OCI-LY1 (cell line): ENCODE measurements at regions not wholly inside any gene's neighbourhood (a gene's known extent, or its start where the extent isn't known, plus 50 kb on each side); places are given as distances from the start of the nearest gene placed in this dataset.

Experiments used
- H2AFZ ChIP-seq: fragments of 200-600 bp; sonication (generic), shearing (Covaris generic); 2 replicates; pipeline ENCODE4 v1.6.0; 2014; ENCODE audit warnings: antibody characterized with exemption, mild to moderate bottlenecking, low read length
- H3F3A ChIP-seq: fragments of 200-600 bp; sonication (generic), shearing (Covaris generic); 2 replicates; pipeline ENCODE4 v1.6.0; 2014; ENCODE audit warnings: mild to moderate bottlenecking, antibody characterized with exemption, low read length, moderate library complexity; ENCODE audit not compliant: insufficient read depth
- H3K27ac ChIP-seq: fragments of 200-600 bp; sonication (generic); 2 replicates; pipeline ENCODE4 v1.5.1; 2014; ENCODE audit warnings: low read length, mixed run types, mild to moderate bottlenecking, low read depth; ENCODE audit not compliant: poor library complexity, severe bottlenecking
- H3K27me3 ChIP-seq: fragments of 200-600 bp; sonication (generic); 2 replicates; pipeline ENCODE4 v1.6.0; 2014; ENCODE audit warnings: antibody characterized with exemption, mild to moderate bottlenecking, low read length, moderate library complexity; ENCODE audit not compliant: insufficient read depth
- H3K36me3 ChIP-seq: fragments of 200-600 bp; sonication (generic); 2 replicates; pipeline ENCODE4 v1.6.1; 2014; ENCODE audit warnings: mild to moderate bottlenecking, antibody characterized with exemption, low read length, moderate library complexity, mixed read lengths; ENCODE audit not compliant: insufficient read depth
- H3K4me1 ChIP-seq: fragments of 200-600 bp; sonication (generic); 2 replicates; pipeline ENCODE4 v1.5.1; 2014; ENCODE audit warnings: mild to moderate bottlenecking, low read length, moderate library complexity; ENCODE audit not compliant: insufficient read depth, severe bottlenecking
- H3K4me2 ChIP-seq: fragments of 200-600 bp; sonication (generic), shearing (Covaris generic); 2 replicates; pipeline ENCODE4 v1.6.1; 2014; ENCODE audit warnings: low read length
- H3K4me3 ChIP-seq: fragments of 200-600 bp; sonication (generic); 2 replicates; pipeline ENCODE4 v1.5.1; 2014; ENCODE audit warnings: low read length, low read depth, mild to moderate bottlenecking, mixed read lengths; ENCODE audit not compliant: poor library complexity, severe bottlenecking
- H3K79me2 ChIP-seq: fragments of 200-600 bp; shearing (Covaris generic); 2 replicates; pipeline ENCODE4 v1.6.1; 2016; ENCODE audit warnings: mixed run types, low read length, mixed read lengths; ENCODE audit not compliant: insufficient read depth
- H3K9ac ChIP-seq: fragments of 200-600 bp; sonication (generic), shearing (Covaris generic); 2 replicates; pipeline ENCODE4 v1.6.1; 2014; ENCODE audit warnings: mild to moderate bottlenecking, low read length, mixed read lengths
- H3K9me2 ChIP-seq: fragments of 200-600 bp; sonication (generic), shearing (Covaris generic); 2 replicates; pipeline ENCODE4 v1.6.1; 2014; ENCODE audit warnings: low read depth, mild to moderate bottlenecking, low read length, mixed read lengths
- H3K9me3 ChIP-seq: fragments of 200-600 bp; shearing (Covaris generic); 2 replicates; pipeline ENCODE4 v1.6.1; 2014; ENCODE audit warnings: low read length, mixed read lengths
- H4K20me1 ChIP-seq: fragments of 200-600 bp; sonication (generic), shearing (Covaris generic); 2 replicates; pipeline ENCODE4 v1.6.0; 2016; ENCODE audit warnings: mild to moderate bottlenecking, low read length; ENCODE audit not compliant: insufficient read depth
- EZH2 ChIP-seq: fragments of 200-600 bp; sonication (generic), shearing (Covaris generic); IDR thresholded peaks from 2 replicates; pipeline ENCODE4 v1.8.0; 2017; ENCODE audit warnings: borderline replicate concordance, mixed run types, mild to moderate bottlenecking, antibody characterized with exemption, low read length, moderate library complexity, mixed read lengths
- TF ChIP-seq, protein P1 (sequence below): fragments of 200-600 bp; sonication (generic), shearing (Covaris generic); IDR thresholded peaks from 2 replicates; pipeline ENCODE4 v1.5.1; 2017; ENCODE audit warnings: mild to moderate bottlenecking, antibody characterized with exemption, low read length, moderate library complexity, mixed read lengths

- no peaks in the 10 kb centered on the region for H3K4me1 ChIP-seq
- no peaks in the 10 kb centered on the region for H3F3A ChIP-seq
- no peaks in the 10 kb centered on the region for H3K9me2 ChIP-seq
- H3K4me2 ChIP-seq, result no peak overlapping the region
- H3K79me2 ChIP-seq, result no peaks in the 10 kb centered on the region
- no peak for TF ChIP-seq EZH2
- TF ChIP-seq, protein P1, sequence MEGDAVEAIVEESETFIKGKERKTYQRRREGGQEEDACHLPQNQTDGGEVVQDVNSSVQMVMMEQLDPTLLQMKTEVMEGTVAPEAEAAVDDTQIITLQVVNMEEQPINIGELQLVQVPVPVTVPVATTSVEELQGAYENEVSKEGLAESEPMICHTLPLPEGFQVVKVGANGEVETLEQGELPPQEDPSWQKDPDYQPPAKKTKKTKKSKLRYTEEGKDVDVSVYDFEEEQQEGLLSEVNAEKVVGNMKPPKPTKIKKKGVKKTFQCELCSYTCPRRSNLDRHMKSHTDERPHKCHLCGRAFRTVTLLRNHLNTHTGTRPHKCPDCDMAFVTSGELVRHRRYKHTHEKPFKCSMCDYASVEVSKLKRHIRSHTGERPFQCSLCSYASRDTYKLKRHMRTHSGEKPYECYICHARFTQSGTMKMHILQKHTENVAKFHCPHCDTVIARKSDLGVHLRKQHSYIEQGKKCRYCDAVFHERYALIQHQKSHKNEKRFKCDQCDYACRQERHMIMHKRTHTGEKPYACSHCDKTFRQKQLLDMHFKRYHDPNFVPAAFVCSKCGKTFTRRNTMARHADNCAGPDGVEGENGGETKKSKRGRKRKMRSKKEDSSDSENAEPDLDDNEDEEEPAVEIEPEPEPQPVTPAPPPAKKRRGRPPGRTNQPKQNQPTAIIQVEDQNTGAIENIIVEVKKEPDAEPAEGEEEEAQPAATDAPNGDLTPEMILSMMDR, result no peak
- H3K4me3 ChIP-seq, result no peak overlapping the region
- no peaks in the 10 kb centered on the region for H3K9me3 ChIP-seq
- no peaks in the 10 kb centered on the region for H3K36me3 ChIP-seq
- H3K27ac ChIP-seq, result no peak overlapping the region
- no peak overlapping the region for H3K9ac ChIP-seq
- H3K27me3 ChIP-seq, result no peaks in the 10 kb centered on the region
- H4K20me1 ChIP-seq, result no peaks in the 10 kb centered on the region
- no peak overlapping the region for H2AFZ ChIP-seq
These were observed 1117.2 kb upstream of the MIR17HG start for GRCh38 chr13:90230311-90230710.

DNA sequence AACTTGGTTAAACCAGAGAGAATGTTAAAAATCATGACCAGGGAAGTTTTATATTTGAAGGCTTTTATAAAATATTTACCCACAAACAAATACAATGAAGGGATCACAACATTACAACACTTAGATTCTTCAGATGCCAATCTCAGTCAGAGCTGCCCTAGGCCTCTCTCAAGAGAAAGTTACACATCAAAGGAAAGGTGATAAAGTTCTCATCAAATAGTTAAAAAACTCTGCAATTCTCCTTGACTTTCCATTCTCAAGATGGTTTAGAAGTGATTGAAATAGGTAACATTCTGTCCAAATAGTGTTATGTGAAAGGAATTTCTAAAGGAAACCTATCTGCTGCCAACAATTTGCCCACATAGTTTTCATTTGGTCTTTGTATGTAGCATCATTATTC, 1115.2 kb upstream of the MIR17HG start:
- TF ChIP-seq EZH2, result no peak
- TF ChIP-seq, protein P1, result no peak
- no peak overlapping the region for H3K4me3 ChIP-seq
- H4K20me1 ChIP-seq, result no peaks in the 10 kb centered on the region
- H3K4me1 ChIP-seq, result no peaks in the 10 kb centered on the region
- no peaks in the 10 kb centered on the region for H3K9me3 ChIP-seq
- no peaks in the 10 kb centered on the region for H3K27me3 ChIP-seq
- H3K36me3 ChIP-seq, result no peaks in the 10 kb centered on the region
- H3F3A ChIP-seq, result no peaks in the 10 kb centered on the region
- H3K9me2 ChIP-seq, result no peaks in the 10 kb centered on the region
- H3K79me2 ChIP-seq, result no peaks in the 10 kb centered on the region
- H2AFZ ChIP-seq, result no peak overlapping the region
- no peak overlapping the region for H3K9ac ChIP-seq
- no peak overlapping the region for H3K27ac ChIP-seq
- no peak overlapping the region for H3K4me2 ChIP-seq

DNA sequence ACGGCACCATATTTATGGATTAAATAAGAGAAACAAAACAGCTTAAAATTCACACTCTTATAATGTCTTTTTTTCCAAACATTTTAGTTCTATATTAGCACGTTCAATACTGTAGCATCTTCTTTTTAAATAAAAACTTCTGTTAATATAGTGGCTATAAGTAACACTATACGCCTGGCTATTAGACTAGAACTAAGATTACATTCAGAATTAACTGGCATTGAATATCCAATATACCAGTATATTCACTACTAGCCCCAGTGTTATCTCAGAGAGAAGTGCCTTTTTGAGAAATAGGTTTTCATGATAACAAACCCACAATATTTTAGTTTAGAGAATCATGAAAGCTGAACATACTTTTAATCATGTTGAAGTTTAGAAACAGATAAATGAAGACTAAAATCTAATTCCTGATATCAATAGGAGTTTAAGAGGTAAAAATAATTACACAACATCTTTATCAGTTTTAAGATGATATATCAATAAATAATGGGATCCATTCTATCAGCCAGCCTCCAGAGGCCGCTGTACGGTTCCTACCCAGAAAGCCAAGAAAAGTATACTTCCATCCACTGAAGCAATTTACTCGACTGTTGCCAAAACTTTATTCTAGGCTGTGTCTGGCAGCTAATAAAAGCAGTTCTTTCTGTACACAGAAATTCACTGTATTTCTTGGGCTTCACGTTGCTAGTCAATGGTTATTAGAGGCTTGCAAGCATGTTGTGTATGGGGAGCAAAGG, 1113.4 kb upstream of the MIR17HG start:
- no peak overlapping the region for H3K4me2 ChIP-seq
- H3K36me3 ChIP-seq, result no peaks in the 10 kb centered on the region
- no peaks in the 10 kb centered on the region for H3F3A ChIP-seq
- no peaks in the 10 kb centered on the region for H3K27me3 ChIP-seq
- no peak overlapping the region for H3K4me3 ChIP-seq
- no peak overlapping the region for H2AFZ ChIP-seq
- no peaks in the 10 kb centered on the region for H3K9me2 ChIP-seq
- H3K9me3 ChIP-seq, result no peaks in the 10 kb centered on the region
- H4K20me1 ChIP-seq, result no peaks in the 10 kb centered on the region
- H3K79me2 ChIP-seq, result no peaks in the 10 kb centered on the region
- no peak for TF ChIP-seq EZH2
- TF ChIP-seq, protein P1, result peak; percentile 29; the same call in 1 of the 2 replicates
- H3K9ac ChIP-seq, result no peak overlapping the region
- H3K4me1 ChIP-seq, result no peaks in the 10 kb centered on the region
- H3K27ac ChIP-seq, result no peak overlapping the region
